ENCODE measurements at regions not wholly inside any gene's neighbourhood (a gene's known extent, or its start where the extent isn't known, plus 50 kb on each side); places are given as distances from the start of the nearest gene placed in this dataset.

DNA sequence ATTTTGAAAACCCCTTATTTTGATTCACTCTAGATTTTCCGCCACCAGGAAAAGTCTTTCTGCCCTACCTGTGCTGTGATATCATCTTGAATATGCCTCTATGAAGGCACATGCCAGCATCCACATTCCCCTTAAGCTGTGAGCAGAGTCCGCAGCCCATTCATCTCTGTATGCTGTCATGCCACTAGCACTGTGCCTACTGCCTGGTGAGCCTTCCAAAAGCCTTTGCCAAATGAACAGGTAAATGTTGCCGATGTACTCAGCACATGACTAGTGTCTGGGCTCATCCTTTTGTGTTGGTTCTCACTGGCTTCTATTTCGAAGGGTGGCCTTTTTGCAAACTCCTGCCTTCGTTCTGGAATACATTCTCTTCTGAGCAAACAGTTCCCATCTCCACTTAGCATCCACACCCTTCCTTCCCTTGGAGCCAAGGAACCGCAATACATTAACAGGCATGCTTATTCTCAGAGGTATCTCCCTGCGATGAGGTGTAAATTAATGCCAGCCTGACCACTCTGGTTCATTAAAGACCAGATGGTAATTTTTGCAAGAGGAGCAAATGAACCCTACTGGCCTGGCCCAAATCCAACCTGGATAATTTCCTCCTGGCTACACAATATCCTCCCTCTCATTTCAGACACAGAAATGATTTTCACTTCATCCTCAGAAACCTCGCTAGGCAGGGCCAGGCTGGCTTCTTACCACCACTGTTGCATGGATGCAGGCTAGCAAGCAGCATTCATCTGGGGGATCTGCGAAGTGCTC lies 339.7 kb upstream of the NFE2L3 start:
- no peak for DNase-seq (ENCODE audit: low spot score)

GRCh38 chr7:25813381-25813780 lies 338.6 kb upstream of the NFE2L3 start:
- no peak for DNase-seq (ENCODE audit: low spot score)

GRCh38 chr7:25815711-25816110 lies 336.3 kb upstream of the NFE2L3 start:
- DNase-seq (ENCODE audit: low spot score) = no peak

DNA sequence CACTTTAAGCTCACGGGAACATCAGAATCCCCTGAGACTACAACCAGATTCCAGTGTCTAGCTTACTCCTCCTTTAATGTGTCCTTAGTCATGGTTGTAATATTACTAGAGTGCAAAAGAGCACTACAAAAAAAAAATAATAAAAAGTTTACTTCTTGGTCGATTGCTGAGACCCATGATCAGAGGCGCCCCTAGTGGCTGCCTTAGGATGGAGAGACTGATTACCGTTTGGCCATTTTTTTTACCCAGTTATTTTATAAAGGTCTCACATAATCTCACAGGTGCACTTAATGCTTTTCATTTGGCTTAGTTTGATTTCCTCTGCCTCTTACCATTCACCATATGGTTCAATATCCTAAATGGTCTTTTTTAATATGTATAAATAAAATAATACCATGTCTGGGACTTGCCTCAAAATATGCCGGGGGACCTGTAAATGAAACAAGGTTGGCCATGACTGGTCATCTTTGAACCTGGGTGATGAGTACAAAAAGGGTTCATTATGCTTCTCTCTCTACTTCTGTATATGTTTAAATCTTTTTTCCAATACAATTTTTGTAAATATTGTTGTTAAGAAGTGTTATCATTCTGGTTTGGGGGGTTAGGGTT lies 331.5 kb upstream of the NFE2L3 start:
- no peak for DNase-seq (ENCODE audit: low spot score)

DNA sequence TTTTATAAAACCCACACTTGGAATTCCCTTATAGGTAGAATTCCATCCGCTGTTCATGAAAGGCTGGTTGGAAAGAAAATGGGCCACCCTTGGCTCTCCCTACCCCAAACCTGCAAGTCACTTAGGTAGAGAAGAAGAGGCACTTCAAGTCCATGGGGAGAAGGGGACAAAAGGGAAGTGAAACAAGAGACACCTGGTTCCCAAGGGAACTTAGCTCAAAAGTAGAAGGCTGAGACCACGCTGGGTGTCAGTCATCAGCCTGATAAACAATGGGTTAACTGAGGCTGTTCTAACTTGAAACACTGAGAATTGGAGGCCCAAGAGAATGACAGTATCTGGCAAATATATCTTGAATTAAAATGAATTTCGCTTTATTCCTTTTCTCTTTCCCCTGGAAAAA lies 330.8 kb upstream of the NFE2L3 start:
- no peak for DNase-seq (ENCODE audit: low spot score)

GRCh38 chr7:25822823-25823222 lies 329.2 kb upstream of the NFE2L3 start:
- DNase-seq (ENCODE audit: low spot score) = no peak

- DNase-seq (ENCODE audit: low spot score) = no peak
Observed at GRCh38 chr7:25823571-25823970, 328.4 kb upstream of the NFE2L3 start.

- DNase-seq (ENCODE audit: low spot score) = no peak
Observed at GRCh38 chr7:25828468-25828867, 323.5 kb upstream of the NFE2L3 start.

GRCh38 chr7:25829663-25830062 lies 322.3 kb upstream of the NFE2L3 start:
- DNase-seq (ENCODE audit: low spot score) = no peak

- no peak for DNase-seq (ENCODE audit: low spot score)
Observed at GRCh38 chr7:25830215-25830614, 321.8 kb upstream of the NFE2L3 start.

- DNase-seq (ENCODE audit: low spot score) = no peak
Observed at GRCh38 chr7:25831062-25831691, 320.8 kb upstream of the NFE2L3 start.

DNA sequence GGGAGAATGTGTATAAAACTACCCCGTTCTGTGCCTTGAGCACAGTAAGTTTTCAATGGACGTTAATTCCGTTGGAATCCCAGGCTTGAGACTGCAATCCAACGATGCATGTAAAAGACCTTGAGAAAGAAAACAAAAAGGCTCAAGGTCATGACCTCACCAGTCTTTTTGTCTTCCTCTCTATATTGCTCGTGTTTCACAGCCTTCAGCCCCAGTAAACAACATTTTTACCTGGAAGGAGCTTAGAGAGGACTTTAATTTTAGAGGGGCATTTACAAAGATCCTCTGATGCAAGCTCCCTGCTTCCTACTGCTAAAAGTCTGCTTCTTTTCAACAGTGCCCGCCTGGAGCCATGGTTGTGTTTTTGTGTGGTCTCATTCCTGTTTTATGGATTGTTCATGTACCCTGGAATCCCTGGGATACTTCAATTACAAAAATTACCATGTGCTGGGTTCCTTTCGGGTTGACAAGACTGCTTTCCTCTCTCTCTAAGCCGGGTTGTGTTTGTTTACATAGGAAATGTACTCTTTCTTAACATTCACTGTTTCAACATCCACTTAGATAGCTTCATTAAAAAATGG lies 320.1 kb upstream of the NFE2L3 start:
- DNase-seq (ENCODE audit: low spot score) = no peak

DNA sequence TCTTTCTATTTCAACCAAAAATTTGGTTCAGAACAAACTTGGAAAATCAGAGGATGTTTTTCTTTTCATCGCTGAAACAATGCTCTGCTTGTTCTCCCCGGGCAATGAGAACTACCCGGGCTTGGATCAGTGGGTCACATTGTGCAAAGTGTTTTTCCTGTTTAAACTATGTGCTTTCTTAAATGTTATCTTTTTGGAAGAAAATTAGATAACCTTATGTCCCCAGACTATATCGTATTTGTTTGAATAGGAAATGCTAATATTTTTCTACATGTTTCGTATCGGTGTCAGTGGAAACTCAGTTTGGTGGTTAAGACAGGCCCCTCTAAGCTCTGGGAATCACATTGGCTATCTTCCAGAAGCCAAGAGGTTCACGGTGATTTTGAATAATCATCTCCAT lies 319.5 kb upstream of the NFE2L3 start:
- DNase-seq (ENCODE audit: low spot score) = no peak

GRCh38 chr7:25832929-25833328 lies 319.1 kb upstream of the NFE2L3 start:
- DNase-seq (ENCODE audit: low spot score) = no peak

DNA sequence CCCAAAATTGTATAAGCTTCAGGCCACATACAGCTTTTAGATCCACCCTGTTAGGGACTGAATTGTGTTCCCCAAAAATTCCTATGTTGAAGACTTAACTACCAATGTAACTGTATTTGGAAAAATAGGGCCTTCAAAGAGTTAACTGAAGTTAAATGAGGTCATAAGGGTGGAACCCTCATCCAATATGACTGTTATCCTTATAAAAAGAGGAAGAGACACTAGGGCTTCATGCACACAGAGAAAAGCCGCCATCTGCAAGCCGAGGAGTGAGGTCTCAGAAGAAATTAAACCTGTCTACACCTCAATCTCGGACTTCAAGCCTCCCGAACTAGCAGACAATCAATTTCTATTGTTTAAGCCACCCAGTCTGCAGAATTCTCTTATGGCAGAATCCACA lies 317.9 kb upstream of the NFE2L3 start:
- DNase-seq (ENCODE audit: low spot score) = no peak

DNA sequence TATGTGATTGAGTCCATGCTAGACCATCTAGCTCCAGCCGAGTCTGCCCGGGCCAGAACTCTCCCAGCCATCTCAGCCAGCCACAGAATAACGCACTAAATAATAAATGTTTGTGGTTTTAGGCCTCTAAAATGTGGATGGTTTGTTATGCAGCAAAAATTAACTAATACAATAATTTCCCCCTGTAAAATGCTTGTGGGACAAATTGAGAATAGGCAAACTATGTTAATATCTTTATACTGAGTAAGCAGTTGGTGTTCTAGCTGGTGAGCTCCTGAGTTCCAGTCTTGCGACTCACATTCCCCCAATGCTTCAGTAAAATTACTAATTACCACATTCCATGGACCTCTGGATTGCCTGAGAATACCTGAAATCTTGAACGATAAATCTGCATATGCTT lies 316.8 kb upstream of the NFE2L3 start:
- DNase-seq (ENCODE audit: low spot score) = no peak

DNA sequence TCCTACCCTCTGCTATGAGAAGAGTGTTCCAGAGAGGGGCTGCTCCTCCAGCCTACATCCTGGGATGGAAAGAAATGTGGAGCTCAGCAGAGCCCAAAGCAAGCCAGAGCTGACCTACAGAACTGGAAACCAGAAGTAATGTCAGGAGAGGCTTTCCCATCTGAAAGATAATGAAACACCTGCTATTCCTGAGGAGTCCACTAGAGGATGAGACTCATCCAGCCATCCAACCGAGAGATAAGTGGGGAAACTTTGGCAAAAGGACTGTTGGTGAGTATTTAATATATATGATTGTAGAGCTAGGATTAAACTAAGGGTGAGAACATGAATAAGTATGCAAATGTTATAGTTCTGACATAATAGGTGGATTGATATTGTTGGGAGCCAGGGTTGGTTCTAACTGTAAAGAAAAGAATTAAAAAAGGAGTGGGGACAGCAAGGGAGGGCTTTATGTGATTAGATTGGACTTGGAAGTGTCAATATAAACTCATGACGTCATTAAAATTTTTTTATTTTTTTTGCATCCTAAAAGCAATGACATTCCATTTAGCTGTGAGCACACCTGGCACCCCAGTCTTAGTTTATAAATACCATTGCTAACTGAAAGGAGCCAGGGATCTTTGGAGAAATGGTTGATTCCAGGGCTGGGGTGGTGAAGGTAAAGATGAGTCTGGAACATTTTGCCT lies 312.8 kb upstream of the NFE2L3 start:
- DNase-seq (ENCODE audit: low spot score) = no peak

GRCh38 chr7:25840209-25840792 lies 311.7 kb upstream of the NFE2L3 start:
- no peak for DNase-seq (ENCODE audit: low spot score)

GRCh38 chr7:25841575-25841974 lies 310.4 kb upstream of the NFE2L3 start:
- DNase-seq (ENCODE audit: low spot score) = no peak

GRCh38 chr7:25842201-25842733 lies 309.7 kb upstream of the NFE2L3 start:
- no peak for DNase-seq (ENCODE audit: low spot score)

GRCh38 chr7:25843467-25843866 lies 308.5 kb upstream of the NFE2L3 start:
- no peak for DNase-seq (ENCODE audit: low spot score)
